ENCODE measurements at regions not wholly inside any gene's neighbourhood (a gene's known extent, or its start where the extent isn't known, plus 50 kb on each side); places are given as distances from the start of the nearest gene placed in this dataset.

DNA sequence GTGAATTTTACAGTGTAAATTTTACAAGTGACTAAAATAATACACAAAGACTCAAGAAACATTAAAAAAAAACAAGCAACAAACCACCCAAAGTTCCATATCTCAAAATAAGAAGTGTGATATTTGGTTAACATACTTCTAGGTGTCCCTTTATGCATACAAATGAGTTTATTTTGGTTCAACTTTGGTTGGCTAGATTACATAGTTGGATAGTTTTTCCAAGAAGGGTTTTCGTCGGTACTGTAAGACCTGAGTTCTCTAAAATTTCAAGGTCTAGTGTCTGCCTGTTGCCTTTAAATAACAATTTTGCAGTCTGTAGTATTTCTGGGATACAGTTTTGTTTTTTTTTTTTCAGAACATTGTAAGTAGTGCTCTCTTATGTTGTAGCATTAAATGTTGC is 58.8 kb upstream of the JAK2 start:
- no peaks in the 10 kb centered on the region; the same call in 1 of the 2 replicates for H3K9me3 Mint-ChIP-seq

DNA sequence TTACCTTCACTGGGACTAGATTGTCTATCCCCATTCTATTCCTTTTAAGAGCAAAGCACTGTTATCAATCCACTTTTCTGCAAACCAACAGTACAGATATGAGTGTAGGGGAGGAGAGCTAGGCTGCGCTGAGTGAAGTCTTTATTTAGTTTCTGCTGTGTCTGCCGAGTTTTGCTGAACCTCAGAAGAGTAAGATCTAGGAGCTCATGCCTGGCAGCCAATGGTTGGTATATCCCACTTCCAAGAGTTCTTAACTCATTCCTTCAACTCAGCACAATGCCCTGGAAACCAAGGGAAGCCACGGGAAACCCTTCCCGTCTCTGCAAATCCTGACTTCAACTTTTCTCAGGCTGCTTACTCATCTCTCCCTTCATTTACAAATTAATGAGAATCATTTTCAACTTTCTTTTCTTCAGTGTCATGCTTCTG is 58.0 kb upstream of the JAK2 start:
- Mint-ChIP-seq H3K4me1 (ENCODE audit: low read depth) (peaks cover 24% of the 10 kb centered on the region), H3K27me3 (ENCODE audit: insufficient read depth) (no peaks in the 10 kb centered on the region), H3K27ac (no peak overlapping the region), H3K9me3 (no peaks in the 10 kb centered on the region), H3K4me3 (no peak overlapping the region; the same call in 1 of the 2 replicates), H3K36me3 (ENCODE audit: low read depth) (no peaks in the 10 kb centered on the region)
- DNase-seq: no peak
- TF ChIP-seq, protein P1, sequence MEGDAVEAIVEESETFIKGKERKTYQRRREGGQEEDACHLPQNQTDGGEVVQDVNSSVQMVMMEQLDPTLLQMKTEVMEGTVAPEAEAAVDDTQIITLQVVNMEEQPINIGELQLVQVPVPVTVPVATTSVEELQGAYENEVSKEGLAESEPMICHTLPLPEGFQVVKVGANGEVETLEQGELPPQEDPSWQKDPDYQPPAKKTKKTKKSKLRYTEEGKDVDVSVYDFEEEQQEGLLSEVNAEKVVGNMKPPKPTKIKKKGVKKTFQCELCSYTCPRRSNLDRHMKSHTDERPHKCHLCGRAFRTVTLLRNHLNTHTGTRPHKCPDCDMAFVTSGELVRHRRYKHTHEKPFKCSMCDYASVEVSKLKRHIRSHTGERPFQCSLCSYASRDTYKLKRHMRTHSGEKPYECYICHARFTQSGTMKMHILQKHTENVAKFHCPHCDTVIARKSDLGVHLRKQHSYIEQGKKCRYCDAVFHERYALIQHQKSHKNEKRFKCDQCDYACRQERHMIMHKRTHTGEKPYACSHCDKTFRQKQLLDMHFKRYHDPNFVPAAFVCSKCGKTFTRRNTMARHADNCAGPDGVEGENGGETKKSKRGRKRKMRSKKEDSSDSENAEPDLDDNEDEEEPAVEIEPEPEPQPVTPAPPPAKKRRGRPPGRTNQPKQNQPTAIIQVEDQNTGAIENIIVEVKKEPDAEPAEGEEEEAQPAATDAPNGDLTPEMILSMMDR (IDR thresholded peaks at IDR 0.05): no peak

More for the DNA sequence above, 58.8 kb upstream of the JAK2 start:
- TF ChIP-seq, protein P1 (IDR thresholded peaks at IDR 0.05): no peak
- no peak for DNase-seq
- Mint-ChIP-seq H3K27me3 (ENCODE audit: insufficient read depth) (no peaks in the 10 kb centered on the region), H3K27ac (no peak overlapping the region), H3K4me1 (ENCODE audit: low read depth) (peaks cover 24% of the 10 kb centered on the region), H3K36me3 (ENCODE audit: low read depth) (no peaks in the 10 kb centered on the region), H3K4me3 (no peak overlapping the region)

DNA sequence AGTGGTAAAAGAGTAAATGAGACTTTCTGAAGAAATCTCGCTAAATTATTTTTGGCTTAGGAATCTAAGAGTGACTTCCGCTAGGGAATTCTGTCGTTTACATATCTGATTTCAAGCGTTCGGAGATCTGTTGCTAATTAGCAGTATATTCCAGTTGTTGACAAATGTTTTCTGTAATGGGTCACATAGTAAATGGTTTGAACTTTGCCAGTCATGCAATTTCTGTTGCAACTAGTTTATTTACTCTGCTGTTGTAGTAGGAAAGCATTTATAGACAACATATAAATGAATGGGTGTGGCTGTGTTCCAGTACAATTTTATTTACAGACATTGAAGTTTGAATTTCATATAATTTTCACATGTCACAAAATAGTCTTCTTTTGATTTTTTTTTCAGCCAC is 57.4 kb upstream of the JAK2 start:
- TF ChIP-seq, protein P1 (IDR thresholded peaks at IDR 0.05): no peak
- H3K4me3 Mint-ChIP-seq: no peak overlapping the region
- peaks cover 24% of the 10 kb centered on the region for H3K4me1 Mint-ChIP-seq (ENCODE audit: low read depth)

DNA sequence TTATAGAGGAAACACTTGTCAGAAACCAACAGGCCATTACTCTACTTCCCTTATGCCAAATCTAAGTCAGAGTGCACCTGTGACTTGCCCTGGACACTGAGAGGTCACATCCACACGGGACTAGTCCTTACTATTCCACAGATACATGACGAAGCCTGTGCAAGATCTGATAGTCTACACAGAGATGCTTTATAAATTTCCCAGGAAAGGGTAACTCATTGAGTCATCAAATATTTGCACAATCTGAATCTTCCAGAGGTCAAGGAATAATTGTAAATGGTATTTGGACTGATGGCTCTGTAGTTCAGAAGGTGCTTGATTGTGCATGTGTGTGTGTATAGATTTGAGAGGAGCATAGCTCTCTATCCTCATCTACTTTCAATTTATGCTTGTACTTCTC is 55.2 kb upstream of the JAK2 start:
- peaks cover 2% of the 10 kb centered on the region; the same call in 1 of the 2 replicates for H3K27me3 Mint-ChIP-seq (ENCODE audit: insufficient read depth)
- H3K36me3 Mint-ChIP-seq (ENCODE audit: low read depth): no peaks in the 10 kb centered on the region
- DNase-seq: peak; percentile 9
- TF ChIP-seq, protein P1 (IDR thresholded peaks at IDR 0.05): no peak
- H3K9me3 Mint-ChIP-seq: no peaks in the 10 kb centered on the region
- H3K4me3 Mint-ChIP-seq: no peak overlapping the region
- no peak overlapping the region for H3K27ac Mint-ChIP-seq
- peaks cover 24% of the 10 kb centered on the region for H3K4me1 Mint-ChIP-seq (ENCODE audit: low read depth)

More for the DNA sequence above, 57.4 kb upstream of the JAK2 start:
- DNase-seq: no peak
- Mint-ChIP-seq H3K27me3 (ENCODE audit: insufficient read depth) (peaks cover under 1% of the 10 kb centered on the region; the same call in 1 of the 2 replicates), H3K9me3 (no peaks in the 10 kb centered on the region), H3K27ac (no peak overlapping the region), H3K36me3 (ENCODE audit: low read depth) (no peaks in the 10 kb centered on the region)

DNA sequence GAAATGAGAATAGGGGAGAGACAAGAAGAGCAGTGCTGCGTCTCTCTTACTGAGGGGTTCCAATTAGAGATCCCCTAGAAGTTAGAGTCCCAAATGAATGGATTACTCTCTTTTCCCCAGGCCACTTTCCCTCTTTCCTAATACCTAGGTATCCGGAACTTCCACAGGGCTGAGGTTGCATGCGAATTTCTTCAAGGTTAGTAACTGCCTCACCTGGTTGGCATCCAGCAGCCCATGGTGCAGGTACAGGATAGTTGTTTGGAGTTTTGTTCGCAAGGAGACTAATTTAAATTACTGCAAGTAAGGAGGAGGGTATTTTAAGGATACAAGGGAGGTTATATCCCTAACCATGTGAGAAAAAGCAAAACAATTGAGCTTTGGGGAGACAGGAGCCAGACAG is 52.4 kb upstream of the JAK2 start:
- no peak overlapping the region for H3K4me3 Mint-ChIP-seq
- no peak overlapping the region for H3K27ac Mint-ChIP-seq
- H3K4me1 Mint-ChIP-seq (ENCODE audit: low read depth): peaks cover 15% of the 10 kb centered on the region
- TF ChIP-seq, protein P1 (IDR thresholded peaks at IDR 0.05): no peak
- peaks cover 3% of the 10 kb centered on the region; the same call in 1 of the 2 replicates for H3K27me3 Mint-ChIP-seq (ENCODE audit: insufficient read depth)
- no peaks in the 10 kb centered on the region for H3K9me3 Mint-ChIP-seq
- H3K36me3 Mint-ChIP-seq (ENCODE audit: low read depth): no peaks in the 10 kb centered on the region
- DNase-seq: no peak

DNA sequence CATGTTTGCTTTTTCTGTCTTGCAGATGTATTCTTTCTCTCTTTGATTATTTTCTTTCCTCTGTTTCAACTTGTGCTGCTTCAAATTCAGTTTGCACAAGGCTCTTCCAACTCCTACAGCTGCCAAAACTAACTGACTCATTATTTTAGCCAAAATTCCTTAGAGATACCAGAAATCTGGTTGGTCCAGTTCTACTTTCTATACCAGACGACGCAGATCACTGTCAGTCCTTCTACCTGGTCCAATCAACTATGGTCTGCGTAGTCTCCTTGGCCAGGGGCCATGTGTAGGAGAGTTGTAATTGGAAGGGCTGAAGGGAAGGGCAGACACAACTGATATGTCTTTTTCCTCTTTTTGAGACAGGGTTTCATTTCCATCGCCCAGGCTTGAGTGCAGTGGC is 51.9 kb upstream of the JAK2 start:
- peaks cover 12% of the 10 kb centered on the region for H3K4me1 Mint-ChIP-seq (ENCODE audit: low read depth)
- H3K4me3 Mint-ChIP-seq: no peak overlapping the region
- peaks cover 3% of the 10 kb centered on the region; the same call in 1 of the 2 replicates for H3K27me3 Mint-ChIP-seq (ENCODE audit: insufficient read depth)
- H3K36me3 Mint-ChIP-seq (ENCODE audit: low read depth): no peaks in the 10 kb centered on the region
- no peak overlapping the region for H3K27ac Mint-ChIP-seq
- TF ChIP-seq, protein P1 (IDR thresholded peaks at IDR 0.05): no peak
- DNase-seq: no peak
- no peaks in the 10 kb centered on the region for H3K9me3 Mint-ChIP-seq

All from HFFc6 (cell line).